GM12878 (cell line): ENCODE measurements at regions not wholly inside any gene's neighbourhood (a gene's known extent, or its start where the extent isn't known, plus 50 kb on each side); places are given as distances from the start of the nearest gene placed in this dataset.

ENCODE experiments used
- ASH2L ChIP-seq: fragments of 300-600, 200-600 bp; sonication (generic); IDR thresholded peaks from 2 replicates; pipeline ENCODE4 v1.6.1; 2017; ENCODE audit warnings: low read depth, mild to moderate bottlenecking, borderline replicate concordance
- ATF7 ChIP-seq: fragments of 450-650 bp; IDR thresholded peaks from 2 replicates; pipeline ENCODE4 v1.6.1; 2016; ENCODE audit warnings: low read depth, mild to moderate bottlenecking
- CBX3 ChIP-seq: fragments of 200-600 bp; sonication (generic); IDR thresholded peaks from 2 replicates; pipeline ENCODE4 v1.6.1; 2016; ENCODE audit warnings: low read depth, borderline replicate concordance
- CBX5 ChIP-seq: sonication (generic); IDR thresholded peaks from 2 replicates; pipeline ENCODE4 v1.6.1; 2016; ENCODE audit warnings: low read depth, moderate library complexity, mild to moderate bottlenecking, inconsistent platforms
- CHD2 ChIP-seq: IDR thresholded peaks from 2 replicates; pipeline ENCODE4 v1.6.1; 2011; ENCODE audit warnings: low read depth, low read length, improper control_type of control experiment, borderline replicate concordance
- CREM ChIP-seq: IDR thresholded peaks from 2 replicates; pipeline ENCODE4 v1.6.1; 2014; ENCODE audit warnings: antibody characterized with exemption, low read depth
- FOXK2 ChIP-seq: fragments of 450-650 bp; IDR thresholded peaks from 2 replicates; pipeline ENCODE4 v1.6.1; 2017; ENCODE audit warnings: mild to moderate bottlenecking, moderate library complexity
- IKZF1 ChIP-seq: fragments of 450-650 bp; conservative IDR thresholded peaks from 2 replicates; pipeline ENCODE4 v1.6.1; 2017; ENCODE audit warnings: antibody characterized with exemption, mild to moderate bottlenecking
- JUNB ChIP-seq: IDR thresholded peaks from 2 replicates; pipeline ENCODE4 v1.6.1; 2016; ENCODE audit warnings: antibody characterized with exemption, mild to moderate bottlenecking
- KLF5 ChIP-seq: fragments of 450-650 bp; IDR thresholded peaks from 2 replicates; pipeline ENCODE4 v1.6.1; 2014; ENCODE audit warnings: mild to moderate bottlenecking; ENCODE audit not compliant: partially characterized antibody
- MYC ChIP-seq: IDR thresholded peaks from 2 replicates; pipeline ENCODE4 v1.6.1; 2011; ENCODE audit warnings: mild to moderate bottlenecking, low read length, moderate library complexity, inconsistent platforms; ENCODE audit not compliant: insufficient read depth, insufficient replicate concordance, insufficient read length, severe bottlenecking
- PAX8 ChIP-seq: fragments of 450-650 bp; IDR thresholded peaks from 2 replicates; pipeline ENCODE4 v1.6.1; 2017; ENCODE audit warnings: mild to moderate bottlenecking, moderate library complexity
- PML ChIP-seq: IDR thresholded peaks from 2 replicates; pipeline ENCODE4 v1.6.1; 2012; ENCODE audit warnings: low read length, inconsistent platforms
- POLR2A ChIP-seq: IDR thresholded peaks from 2 replicates; pipeline ENCODE4 v1.6.1; 2011; ENCODE audit warnings: low read depth, mild to moderate bottlenecking, low read length
- POLR2AphosphoS2 ChIP-seq: IDR thresholded peaks from 2 replicates; pipeline ENCODE4 v1.6.1; 2011; ENCODE audit warnings: low read depth, mild to moderate bottlenecking, low read length, improper control_type of control experiment, moderate library complexity
- SMARCA5 ChIP-seq: fragments of 450-650 bp; IDR thresholded peaks from 2 replicates; pipeline ENCODE4 v1.6.1; 2017; ENCODE audit warnings: mild to moderate bottlenecking
- SREBF2 ChIP-seq: IDR thresholded peaks from 2 replicates; pipeline ENCODE4 v1.6.1; 2012; ENCODE audit warnings: mild to moderate bottlenecking, low read length
- TARDBP ChIP-seq: IDR thresholded peaks from 2 replicates; pipeline ENCODE4 v1.6.1; 2016; ENCODE audit warnings: borderline replicate concordance
- TBL1XR1 ChIP-seq: IDR thresholded peaks from 2 replicates; pipeline ENCODE4 v1.6.1; 2012; ENCODE audit warnings: low read depth, low read length, improper control_type of control experiment
- TCF7 ChIP-seq: IDR thresholded peaks from 2 replicates; pipeline ENCODE4 v1.6.1; 2014; ENCODE audit warnings: antibody characterized with exemption, borderline replicate concordance
- WRNIP1 ChIP-seq: IDR thresholded peaks from 2 replicates; pipeline ENCODE4 v1.6.1; 2011; ENCODE audit warnings: low read depth, low read length, improper control_type of control experiment, borderline replicate concordance
- YBX1 ChIP-seq: fragments of 450-650 bp; IDR thresholded peaks from 2 replicates; pipeline ENCODE4 v1.6.1; 2016; ENCODE audit warnings: antibody characterized with exemption
- ZNF207 ChIP-seq: fragments of 450-650 bp; IDR thresholded peaks from 2 replicates; pipeline ENCODE4 v1.6.1; 2014; ENCODE audit warnings: antibody characterized with exemption, mild to moderate bottlenecking, borderline replicate concordance
- ZZZ3 ChIP-seq: IDR thresholded peaks from 2 replicates; pipeline ENCODE4 v1.6.1; 2011; ENCODE audit warnings: low read depth; ENCODE audit not compliant: control insufficient read depth, insufficient read length
- TF ChIP-seq, protein P1 (sequence below): IDR thresholded peaks from 2 replicates; pipeline ENCODE4 v1.6.1; 2012; ENCODE audit warnings: improper control_type of control experiment, low read depth, low read length; ENCODE audit not compliant: insufficient replicate concordance
- TF ChIP-seq, protein P2 (sequence below): fragments of 450-650 bp; IDR thresholded peaks from 2 replicates; pipeline ENCODE4 v1.6.1; 2017; ENCODE audit warnings: low read depth, mild to moderate bottlenecking, moderate library complexity

DNA sequence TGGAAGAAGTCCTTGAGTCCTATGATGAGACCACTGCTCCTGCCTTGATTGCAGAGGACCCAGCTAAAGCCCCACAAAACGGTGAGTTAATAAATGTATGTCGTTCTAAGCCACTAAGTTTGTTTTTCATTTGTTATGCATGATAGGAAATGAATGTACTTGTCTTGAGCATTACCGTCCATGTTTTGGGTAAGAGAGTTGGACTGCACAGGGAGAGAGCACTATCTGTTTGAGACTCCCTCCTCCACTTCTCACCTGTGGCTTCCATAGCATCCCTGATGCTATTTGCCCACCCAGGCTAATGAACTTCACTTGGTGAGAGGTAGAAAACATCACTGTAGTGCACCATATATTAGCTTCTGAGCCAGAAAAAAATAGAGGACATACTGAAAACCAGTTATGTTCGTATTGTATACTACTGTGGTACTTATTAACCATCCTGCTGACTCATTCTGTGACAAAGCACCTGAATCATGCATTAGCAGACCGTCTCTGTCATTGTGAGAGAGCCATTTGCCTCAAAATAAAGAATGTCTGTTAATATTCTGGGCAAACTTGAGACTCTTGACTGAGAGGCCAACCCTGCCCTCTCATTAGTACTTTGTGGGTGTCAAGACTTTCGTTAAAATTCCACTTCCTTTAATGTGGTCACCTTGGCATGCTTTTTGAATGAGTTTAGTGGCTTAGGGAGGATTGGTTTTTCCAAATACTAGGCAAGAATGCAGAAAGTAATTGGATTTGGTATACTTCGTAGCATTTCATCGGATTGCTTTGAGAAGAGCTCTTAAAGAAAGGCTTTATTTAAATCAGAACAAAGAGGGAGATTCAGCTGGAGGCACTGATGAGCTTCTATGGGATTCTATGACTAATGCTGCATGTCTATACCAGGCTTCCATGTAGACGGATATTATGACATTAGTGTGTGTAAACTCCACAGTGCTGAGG lies 99.3 kb upstream of the GRPR start (continued):
- TF ChIP-seq JUNB (peak; percentile 92), YBX1 (no peak), KLF5 (no peak), POLR2AphosphoS2 (no peak), SMARCA5 (no peak), ZZZ3 (no peak), CBX3 (no peak), TCF7 (peak; percentile 81), CREM (peak; percentile 70; the same call in 1 of the 2 replicates), FOXK2 (no peak), ZNF207 (no peak), POLR2A (no peak), PAX8 (no peak), TBL1XR1 (peak; percentile 56; the same call in 1 of the 2 replicates), PML (no peak), WRNIP1 (no peak), CBX5 (0 out of 2 replicates have a peak, but pooled peaks have one; percentile 42), ATF7 (peak; percentile 89), TARDBP (no peak), CHD2 (no peak), ASH2L (no peak), MYC (no peak), IKZF1 (peak; percentile 95), SREBF2 (no peak)
- TF ChIP-seq, protein P1, sequence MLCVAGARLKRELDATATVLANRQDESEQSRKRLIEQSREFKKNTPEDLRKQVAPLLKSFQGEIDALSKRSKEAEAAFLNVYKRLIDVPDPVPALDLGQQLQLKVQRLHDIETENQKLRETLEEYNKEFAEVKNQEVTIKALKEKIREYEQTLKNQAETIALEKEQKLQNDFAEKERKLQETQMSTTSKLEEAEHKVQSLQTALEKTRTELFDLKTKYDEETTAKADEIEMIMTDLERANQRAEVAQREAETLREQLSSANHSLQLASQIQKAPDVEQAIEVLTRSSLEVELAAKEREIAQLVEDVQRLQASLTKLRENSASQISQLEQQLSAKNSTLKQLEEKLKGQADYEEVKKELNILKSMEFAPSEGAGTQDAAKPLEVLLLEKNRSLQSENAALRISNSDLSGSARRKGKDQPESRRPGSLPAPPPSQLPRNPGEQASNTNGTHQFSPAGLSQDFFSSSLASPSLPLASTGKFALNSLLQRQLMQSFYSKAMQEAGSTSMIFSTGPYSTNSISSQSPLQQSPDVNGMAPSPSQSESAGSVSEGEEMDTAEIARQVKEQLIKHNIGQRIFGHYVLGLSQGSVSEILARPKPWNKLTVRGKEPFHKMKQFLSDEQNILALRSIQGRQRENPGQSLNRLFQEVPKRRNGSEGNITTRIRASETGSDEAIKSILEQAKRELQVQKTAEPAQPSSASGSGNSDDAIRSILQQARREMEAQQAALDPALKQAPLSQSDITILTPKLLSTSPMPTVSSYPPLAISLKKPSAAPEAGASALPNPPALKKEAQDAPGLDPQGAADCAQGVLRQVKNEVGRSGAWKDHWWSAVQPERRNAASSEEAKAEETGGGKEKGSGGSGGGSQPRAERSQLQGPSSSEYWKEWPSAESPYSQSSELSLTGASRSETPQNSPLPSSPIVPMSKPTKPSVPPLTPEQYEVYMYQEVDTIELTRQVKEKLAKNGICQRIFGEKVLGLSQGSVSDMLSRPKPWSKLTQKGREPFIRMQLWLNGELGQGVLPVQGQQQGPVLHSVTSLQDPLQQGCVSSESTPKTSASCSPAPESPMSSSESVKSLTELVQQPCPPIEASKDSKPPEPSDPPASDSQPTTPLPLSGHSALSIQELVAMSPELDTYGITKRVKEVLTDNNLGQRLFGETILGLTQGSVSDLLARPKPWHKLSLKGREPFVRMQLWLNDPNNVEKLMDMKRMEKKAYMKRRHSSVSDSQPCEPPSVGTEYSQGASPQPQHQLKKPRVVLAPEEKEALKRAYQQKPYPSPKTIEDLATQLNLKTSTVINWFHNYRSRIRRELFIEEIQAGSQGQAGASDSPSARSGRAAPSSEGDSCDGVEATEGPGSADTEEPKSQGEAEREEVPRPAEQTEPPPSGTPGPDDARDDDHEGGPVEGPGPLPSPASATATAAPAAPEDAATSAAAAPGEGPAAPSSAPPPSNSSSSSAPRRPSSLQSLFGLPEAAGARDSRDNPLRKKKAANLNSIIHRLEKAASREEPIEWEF: no peak
- TF ChIP-seq, protein P2, sequence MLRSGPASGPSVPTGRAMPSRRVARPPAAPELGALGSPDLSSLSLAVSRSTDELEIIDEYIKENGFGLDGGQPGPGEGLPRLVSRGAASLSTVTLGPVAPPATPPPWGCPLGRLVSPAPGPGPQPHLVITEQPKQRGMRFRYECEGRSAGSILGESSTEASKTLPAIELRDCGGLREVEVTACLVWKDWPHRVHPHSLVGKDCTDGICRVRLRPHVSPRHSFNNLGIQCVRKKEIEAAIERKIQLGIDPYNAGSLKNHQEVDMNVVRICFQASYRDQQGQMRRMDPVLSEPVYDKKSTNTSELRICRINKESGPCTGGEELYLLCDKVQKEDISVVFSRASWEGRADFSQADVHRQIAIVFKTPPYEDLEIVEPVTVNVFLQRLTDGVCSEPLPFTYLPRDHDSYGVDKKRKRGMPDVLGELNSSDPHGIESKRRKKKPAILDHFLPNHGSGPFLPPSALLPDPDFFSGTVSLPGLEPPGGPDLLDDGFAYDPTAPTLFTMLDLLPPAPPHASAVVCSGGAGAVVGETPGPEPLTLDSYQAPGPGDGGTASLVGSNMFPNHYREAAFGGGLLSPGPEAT: peak; percentile 85
